K562 (cell line): ENCODE measurements at regions not wholly inside any gene's neighbourhood (a gene's known extent, or its start where the extent isn't known, plus 50 kb on each side); places are given as distances from the start of the nearest gene placed in this dataset.

ENCODE experiments used
- ATAC-seq: fragments of 200-7000 bp; cut with Tn5 transposase; 3 replicates; pipeline ENCODE4 v1.9.1; 2020; ENCODE audit warnings: moderate library complexity
- BruUV-seq: library from RNA; stranded (reverse); fragments of 400-500 nt; replicated peaks from 2 replicates; lab custom pipeline; 2021; lab: Mats Ljungman, UMichigan
- CTCF ChIA-PET: fragments of 300-600 bp; formaldehyde crosslinking; extraction: SDS; loops from one replicate; lab custom pipeline; 2021; ENCODE audit warnings: low intra/inter-chr PET ratio; lab: Yijun Ruan, JAX
- POLR2A ChIA-PET: fragments of 300-600, 350-650 bp; sonication (Branson Sonifier 250); formaldehyde crosslinking; extraction: SDS; loops from one replicate; lab custom pipeline; 2021; ENCODE audit warnings: antibody characterized with exemption, inconsistent platforms; lab: Yijun Ruan, JAX
- DNase-seq, 4 experiments: peaks; one replicate each; pipeline versions ENCODE4 v3.0.0 to v3.0.0-alpha.2; 2011 to 2018; ENCODE audit warnings: low spot score in 3 of 4, mixed read lengths in 3 of 4; ENCODE audit errors: extremely low read depth in 1 of 4
- FAIRE-seq: peaks from 2 replicates; lab custom pipeline; 2011; peaks lifted over from hg19 to GRCh38; lab: Jason Lieb, UNC
- H2AFZ ChIP-seq: 2 replicates; pipeline ENCODE4 v1.6.0; 2011; ENCODE audit warnings: low read depth, low read length, control low read depth, inconsistent platforms
- H3K27ac ChIP-seq: fragments of 200-600 bp; 3 replicates; pipeline ENCODE4 v1.8.0; 2011; ENCODE audit warnings: low read depth, mild to moderate bottlenecking, control low read depth, inconsistent platforms, low read length, moderate library complexity, mixed read lengths; ENCODE audit errors: extremely low read depth
- H3K27me3 ChIP-seq, 2 experiments: fragments of 300-600 bp in 1 of 2; 2 replicates in 1 of 2; 3 replicates in 1 of 2; pipeline versions ENCODE4 v1.6.0 to v1.8.0; 2011; ENCODE audit warnings: inconsistent platforms in 2 of 2, low read length in 2 of 2, mild to moderate bottlenecking in 1 of 2, mixed read lengths in 1 of 2, moderate library complexity in 1 of 2; ENCODE audit not compliant: control insufficient read depth in 2 of 2, insufficient read depth in 2 of 2
- H3K36me3 ChIP-seq: fragments of 300-600 bp; 3 replicates; pipeline ENCODE4 v1.8.0; 2011; ENCODE audit warnings: mild to moderate bottlenecking, low read length, inconsistent platforms; ENCODE audit not compliant: control insufficient read depth, insufficient read depth
- H3K4me1 ChIP-seq, 2 experiments: fragments of 200-600 bp in 1 of 2; replicated peaks in 1 of 2; 2 replicates in 1 of 2; 3 replicates in 1 of 2; pipeline versions ENCODE4 v1.5.1 to v1.8.0; 2011; ENCODE audit warnings: inconsistent platforms in 2 of 2, low read length in 2 of 2, mild to moderate bottlenecking in 1 of 2, mixed read lengths in 1 of 2, moderate library complexity in 1 of 2; ENCODE audit not compliant: control insufficient read depth in 2 of 2, insufficient read depth in 2 of 2
- H3K4me2 ChIP-seq: 2 replicates; pipeline ENCODE4 v1.6.1; 2011; ENCODE audit warnings: low read length, control low read depth, inconsistent platforms, mixed read lengths; ENCODE audit not compliant: insufficient read depth
- H3K4me3 ChIP-seq: fragments of 200-600 bp; sonication (generic), shearing (Covaris generic); 2 replicates; pipeline ENCODE4 v1.5.1; 2016; ENCODE audit warnings: control low read depth, inconsistent platforms
- H3K79me2 ChIP-seq: fragments of 200-600 bp; 3 replicates; pipeline ENCODE4 v1.8.0; 2011; ENCODE audit warnings: low read length, inconsistent platforms; ENCODE audit not compliant: control insufficient read depth, insufficient read depth
- H3K9ac ChIP-seq, 2 experiments: 2 replicates each; pipeline versions ENCODE4 v1.6.0 to v1.6.1; 2011; ENCODE audit warnings: low read depth in 2 of 2, low read length in 2 of 2, control low read depth in 1 of 2, inconsistent platforms in 1 of 2, mild to moderate bottlenecking in 1 of 2, mixed read lengths in 1 of 2; ENCODE audit not compliant: insufficient read depth in 1 of 2
- H3K9me1 ChIP-seq: one replicate; pipeline ENCODE4 v1.6.0; 2011; ENCODE audit warnings: inconsistent platforms, mild to moderate bottlenecking, low read length, moderate library complexity; ENCODE audit not compliant: control insufficient read depth, insufficient read depth
- H3K9me3 ChIP-seq: replicated peaks from 2 replicates; pipeline ENCODE4 v1.5.1; 2011; ENCODE audit warnings: low read depth, low read length, inconsistent platforms; ENCODE audit not compliant: control insufficient read depth, insufficient read depth
- H4K20me1 ChIP-seq: replicated peaks from 2 replicates; pipeline ENCODE4 v1.6.1; 2011; ENCODE audit warnings: low read length, inconsistent platforms, mixed read lengths; ENCODE audit not compliant: control insufficient read depth, insufficient read depth
- ASH1L ChIP-seq: fragments of 450-650 bp; IDR thresholded peaks from 2 replicates; pipeline ENCODE4 v1.6.1; 2018; ENCODE audit warnings: borderline replicate concordance, mild to moderate bottlenecking, low read depth; ENCODE audit not compliant: partially characterized antibody
- CCNT2 ChIP-seq: IDR thresholded peaks from 2 replicates; pipeline ENCODE4 v1.6.1; 2011; ENCODE audit warnings: borderline replicate concordance, low read depth, mild to moderate bottlenecking, moderate library complexity, mixed read lengths, low read length; ENCODE audit not compliant: insufficient read length; ENCODE audit errors: extremely low read depth
- MAFK ChIP-seq: IDR thresholded peaks from 2 replicates; pipeline ENCODE4 v1.6.1; 2011; ENCODE audit warnings: low read length, improper control_type of control experiment
- MEF2D ChIP-seq: conservative IDR thresholded peaks from 2 replicates; pipeline ENCODE4 v1.6.1; 2016; ENCODE audit warnings: low read depth, missing genetic modification characterization, missing compliant biosample characterization
- NBN ChIP-seq: fragments of 450-650 bp; IDR thresholded peaks from 2 replicates; pipeline ENCODE4 v1.6.1; 2016; ENCODE audit warnings: low read depth, mild to moderate bottlenecking
- OTX1 ChIP-seq: fragments of 450-650 bp; formaldehyde crosslinking; IDR thresholded peaks from 2 replicates; pipeline ENCODE4 v1.4.0; 2022; ENCODE audit warnings: mild to moderate bottlenecking
- POLR2H ChIP-seq: IDR thresholded peaks from 2 replicates; pipeline ENCODE4 v1.6.1; 2016; ENCODE audit warnings: missing genetic modification characterization, low read depth, mild to moderate bottlenecking, control low read depth, missing compliant biosample characterization, moderate library complexity
- RHOXF2B ChIP-seq: fragments of 250-450 bp; sonication (Bioruptor Pico); conservative IDR thresholded peaks from 2 replicates; pipeline ENCODE4 v1.5.1; 2021
- TOE1 ChIP-seq, 2 experiments: fragments of 450-650 bp in 1 of 2; sonication (generic) in 1 of 2; formaldehyde crosslinking in 1 of 2; IDR thresholded peaks; 2 replicates each; pipeline versions ENCODE4 v1.7.1 to v1.8.0; 2016 to 2022; ENCODE audit warnings: borderline replicate concordance in 2 of 2, mild to moderate bottlenecking in 2 of 2, antibody characterized with exemption in 1 of 2, inconsistent platforms in 1 of 2, low read depth in 1 of 2, missing genetic modification reagents in 1 of 2, moderate library complexity in 1 of 2
- ZNF431 ChIP-seq: sonication (generic); formaldehyde crosslinking; IDR thresholded peaks from 2 replicates; pipeline ENCODE4 v1.8.0; 2022; ENCODE audit warnings: mild to moderate bottlenecking, missing genetic modification reagents
- ZNF589 ChIP-seq: fragments of 200-800 bp; sonication (Bioruptor generic); IDR thresholded peaks from 2 replicates; pipeline ENCODE4 v1.6.1; 2016; ENCODE audit warnings: low read depth, missing genetic modification characterization, missing compliant biosample characterization
- ZNF695 ChIP-seq: fragments of 450-650 bp; formaldehyde crosslinking; IDR thresholded peaks from 2 replicates; pipeline ENCODE4 v1.4.0; 2020; ENCODE audit warnings: mild to moderate bottlenecking, moderate library complexity
- WGBS: fragments of 100-300 bp; shearing (Covaris generic); methylation state at CpG from one replicate; pipeline ENCODE4 v1.1.6; 2016; ENCODE audit warnings: low coverage, mixed read lengths; ENCODE audit not compliant: insufficient coverage; ENCODE audit errors: missing lambda C conversion rate; 5-methylcytosine and 5-hydroxymethylcytosine counted together
- in situ Hi-C: fragments of 300-500 bp; cut with MboI; formaldehyde crosslinking; loops from 4 replicates; pipeline ENCODE4 v1.15.0; 2018; ENCODE audit warnings: inconsistent platforms, mixed read lengths
- intact Hi-C: fragments of 100-400 bp; cut with micrococcal nuclease; formaldehyde crosslinking; loops from 2 replicates; pipeline ENCODE4 v1.14.2; 2022

- no peak overlapping the region for H3K27ac ChIP-seq
- peaks cover 0 to 3% of the 10 kb centered on the region in 2 experiments; a peak in 1 of 5 replicates for H3K4me1 ChIP-seq
- DNase-seq = no peak
- no peaks in the 10 kb centered on the region for H4K20me1 ChIP-seq
- ATAC-seq = no peak
- H3K79me2 ChIP-seq = no peaks in the 10 kb centered on the region
- no peak overlapping the region for H3K4me3 ChIP-seq
- H3K9me3 ChIP-seq = no peaks in the 10 kb centered on the region
- in situ Hi-C loops = no loop called here
- no peak overlapping the region for H3K9ac ChIP-seq
- H2AFZ ChIP-seq = no peak overlapping the region
- ChIA-PET CTCF (no interaction called here), POLR2A (no interaction called here)
- no peak overlapping the region for H3K4me2 ChIP-seq
- TF ChIP-seq MEF2D (tag) (no peak), CCNT2 (no peak)
- FAIRE-seq = no peak
- no peaks in the 10 kb centered on the region for H3K36me3 ChIP-seq
- no peaks in the 10 kb centered on the region for H3K9me1 ChIP-seq
- no TSS peak for BruUV-seq
- H3K27me3 ChIP-seq = peaks cover 35 to 38% of the 10 kb centered on the region in 2 experiments
- intact Hi-C loops = no loop called here
- 0% methylated on average over 3 of the region's 3 CpGs for WGBS
Observed at GRCh38 chr15:29873264-29873663, 51.0 kb upstream of the TJP1 start.

DNA sequence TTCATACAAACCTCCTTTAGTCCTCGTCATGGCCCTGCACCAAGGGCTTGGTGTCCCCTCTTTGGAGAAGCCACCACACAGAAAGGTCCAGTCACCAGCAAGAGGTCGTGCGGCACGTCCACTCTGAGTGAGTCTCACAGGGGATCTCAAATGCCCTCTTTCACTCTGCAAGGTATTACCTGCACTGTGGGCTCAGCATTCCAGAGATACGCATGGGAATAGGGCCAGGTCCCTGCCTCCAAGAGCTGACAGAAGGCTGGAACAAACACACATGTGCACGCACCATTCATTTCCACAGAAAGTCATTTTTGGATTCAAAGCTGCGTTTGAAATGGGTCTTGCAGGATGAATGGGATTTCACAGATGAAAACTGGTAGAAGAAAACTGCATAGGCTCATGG, 50.4 kb upstream of the TJP1 start:
- no peak overlapping the region for H2AFZ ChIP-seq
- H3K27ac ChIP-seq = no peak overlapping the region
- ChIA-PET POLR2A (no interaction called here), CTCF (no interaction called here)
- no peaks in the 10 kb centered on the region for H4K20me1 ChIP-seq
- H3K9me1 ChIP-seq = no peaks in the 10 kb centered on the region
- no peaks in the 10 kb centered on the region for H3K79me2 ChIP-seq
- in situ Hi-C loops (no loop called here), intact Hi-C loops (no loop called here)
- peaks cover 34 to 35% of the 10 kb centered on the region in 2 experiments for H3K27me3 ChIP-seq
- H3K9ac ChIP-seq = no peak overlapping the region
- 8% methylated on average over 7 of the region's 7 CpGs for WGBS
- H3K4me2 ChIP-seq = no peak overlapping the region
- H3K4me3 ChIP-seq = no peak overlapping the region
- BruUV-seq = no TSS peak
- H3K9me3 ChIP-seq = no peaks in the 10 kb centered on the region
- H3K4me1 ChIP-seq = peaks cover 0 to 3% of the 10 kb centered on the region in 2 experiments; a peak in 1 of 5 replicates
- no peak for FAIRE-seq
- TF ChIP-seq ASH1L (no peak), TOE1 (IDR thresholded peaks at IDR 0.05; ENCODE audit: borderline replicate concordance) (no peak), TOE1 (CRISPR knock-in tag; IDR thresholded peaks at IDR 0.05; ENCODE audit: borderline replicate concordance, low read depth) (no peak), ZNF695 (CRISPR knock-in tag) (no peak), ZNF589 (CRISPR knock-in tag) (no peak), ZNF431 (CRISPR knock-in tag) (no peak), MAFK (no peak), OTX1 (no peak), POLR2H (tag) (no peak), NBN (no peak), RHOXF2B (no peak)
- H3K36me3 ChIP-seq = no peaks in the 10 kb centered on the region
- no peak for DNase-seq
- no peak for ATAC-seq
